Kidney tubule cell (primary cell): ENCODE measurements at regions not wholly inside any gene's neighbourhood (a gene's known extent, or its start where the extent isn't known, plus 50 kb on each side); places are given as distances from the start of the nearest gene placed in this dataset.

Source experiments
- DNase-seq: peaks from one replicate; pipeline ENCODE4 v3.0.0-alpha.2; 2018; ENCODE audit warnings: low spot score

DNA sequence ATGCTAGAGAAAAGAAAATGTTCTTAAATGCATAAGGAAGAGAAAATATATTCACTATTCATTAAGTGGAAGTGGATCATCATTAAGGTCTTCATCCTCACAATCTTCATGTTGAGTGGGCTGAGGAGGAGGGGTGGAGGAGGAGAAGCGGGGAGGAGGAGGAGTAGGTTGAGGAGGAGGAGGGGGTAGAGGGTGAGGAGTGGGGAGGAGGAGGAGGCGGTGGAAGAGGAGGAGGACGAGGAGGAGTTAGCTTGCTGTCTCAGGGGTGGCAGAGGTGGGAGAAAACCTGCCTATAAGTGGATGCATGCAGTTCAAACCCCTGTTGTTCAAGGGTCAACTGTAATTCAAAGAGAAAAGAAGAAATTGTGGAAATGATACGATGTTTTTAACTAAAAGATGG is 71.6 kb downstream of the MYEOV start:
- no peak for DNase-seq

DNA sequence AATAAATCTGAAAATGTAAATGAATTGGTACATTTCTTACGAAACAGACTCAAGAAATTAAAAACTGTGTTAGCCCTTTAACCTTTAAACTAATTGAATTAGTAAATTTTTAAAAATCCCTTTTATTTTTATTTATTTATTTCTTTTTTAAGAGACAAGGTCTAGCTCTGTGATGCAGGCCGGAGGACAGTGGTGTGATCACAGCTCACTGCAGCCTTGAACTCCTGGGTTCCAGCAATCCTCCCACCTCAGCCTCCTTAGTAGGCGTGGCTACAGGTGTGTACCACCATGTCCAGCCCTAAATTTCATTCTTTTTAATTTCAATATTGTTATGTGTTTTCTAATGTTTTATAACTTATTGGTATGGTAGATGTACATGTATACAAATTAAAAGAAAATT is 72.6 kb downstream of the MYEOV start:
- DNase-seq, result no peak

DNA sequence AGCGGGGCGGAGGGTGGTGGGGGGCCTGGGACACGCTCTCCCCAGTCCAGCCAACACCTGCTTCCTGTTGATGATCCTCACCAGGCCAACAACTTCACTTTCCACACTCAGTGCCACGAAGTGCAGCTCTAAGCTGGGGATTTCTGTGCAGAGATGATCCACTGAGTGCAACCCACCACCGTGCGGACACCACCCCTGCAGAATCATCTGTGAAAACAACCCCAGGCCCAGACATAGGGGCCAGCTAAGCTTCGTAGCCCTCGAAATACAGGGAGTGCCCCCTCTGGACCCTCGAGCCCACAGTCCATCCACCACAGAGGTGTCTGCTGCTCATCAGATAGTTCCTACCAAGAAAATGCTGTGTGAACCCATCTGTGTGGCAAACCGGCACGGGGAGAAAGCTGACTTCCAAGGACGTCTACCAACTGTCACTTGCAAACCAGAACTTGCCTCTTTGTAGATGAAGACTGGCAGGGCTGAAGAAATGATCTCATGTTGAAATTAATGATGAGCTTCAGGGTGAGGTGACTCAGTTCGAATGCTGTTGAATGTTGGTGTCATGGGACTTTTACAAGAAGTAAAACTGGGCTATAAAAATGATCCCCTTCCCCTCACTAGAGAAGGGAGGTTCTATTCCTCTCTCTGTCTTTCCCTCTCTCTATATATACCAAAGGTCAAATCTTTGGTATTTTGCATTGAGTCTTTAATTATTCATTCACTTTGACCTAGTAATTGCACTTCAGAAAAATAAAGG is 73.4 kb downstream of the MYEOV start:
- peak; percentile 29 for DNase-seq

DNA sequence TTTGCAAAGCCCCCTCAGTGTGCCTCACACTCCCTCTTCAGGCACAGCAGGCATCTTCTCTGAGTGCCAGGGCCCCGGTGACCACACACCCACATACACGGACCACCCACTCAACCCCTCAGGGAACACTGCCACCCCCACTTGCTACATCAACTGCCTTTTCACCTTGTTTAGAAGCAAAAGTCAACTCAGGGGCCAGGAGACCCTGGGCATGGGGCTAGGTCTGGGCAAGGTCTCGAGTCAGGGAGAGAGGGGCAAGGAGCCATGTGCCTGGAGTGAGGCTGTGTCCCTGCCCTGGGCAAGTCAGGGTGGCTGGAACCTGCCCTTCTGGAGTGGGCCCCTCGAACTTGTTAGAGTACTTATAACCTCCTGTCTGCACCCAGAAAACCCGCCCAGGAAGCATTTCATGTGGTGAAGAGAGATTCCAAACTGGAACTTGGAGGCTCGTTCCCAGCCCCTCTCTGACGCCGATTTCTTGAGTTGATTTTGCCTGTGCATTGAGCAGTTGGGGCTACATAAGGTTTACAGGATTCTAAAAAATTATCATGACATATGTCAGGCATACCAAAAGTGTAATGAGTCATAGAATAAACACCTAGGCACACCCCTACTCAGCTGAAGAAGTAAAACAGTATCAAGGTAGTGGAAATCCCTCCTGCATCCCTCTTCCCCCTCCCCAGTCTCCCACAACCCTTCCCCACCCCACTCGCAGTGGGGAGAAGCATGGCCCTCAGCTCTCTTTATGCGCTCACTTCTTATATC is 74.3 kb downstream of the MYEOV start:
- peak; percentile 18 for DNase-seq

DNA sequence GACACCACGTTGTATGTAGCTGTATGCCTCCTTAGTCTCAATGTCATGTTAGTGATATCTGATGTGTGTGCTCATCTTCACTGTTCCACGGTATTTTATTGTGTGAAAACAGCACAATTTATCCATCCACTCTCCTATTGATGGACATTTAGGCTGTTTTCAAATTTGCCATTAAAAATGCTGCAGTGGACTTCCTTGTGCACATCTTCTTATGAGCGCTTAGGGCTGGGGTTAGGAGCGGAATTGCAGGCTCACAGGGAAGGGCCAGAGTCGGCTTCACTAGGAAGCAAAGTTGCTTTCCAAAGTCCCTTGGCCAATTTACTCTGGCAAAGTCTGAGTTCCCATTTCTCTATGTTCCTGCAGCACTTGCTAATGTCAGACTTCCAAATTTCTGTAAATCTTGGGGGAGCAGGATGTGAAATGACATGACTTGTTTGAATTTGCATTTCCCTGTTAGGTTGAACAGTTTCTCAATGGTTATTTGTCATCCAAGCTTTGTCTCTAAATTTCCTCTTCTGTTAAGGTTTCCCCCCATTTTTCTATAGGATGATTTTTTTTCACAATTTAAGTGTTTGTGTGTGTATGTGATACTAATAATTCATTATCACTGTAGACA is 75.4 kb downstream of the MYEOV start:
- no peak for DNase-seq

DNA sequence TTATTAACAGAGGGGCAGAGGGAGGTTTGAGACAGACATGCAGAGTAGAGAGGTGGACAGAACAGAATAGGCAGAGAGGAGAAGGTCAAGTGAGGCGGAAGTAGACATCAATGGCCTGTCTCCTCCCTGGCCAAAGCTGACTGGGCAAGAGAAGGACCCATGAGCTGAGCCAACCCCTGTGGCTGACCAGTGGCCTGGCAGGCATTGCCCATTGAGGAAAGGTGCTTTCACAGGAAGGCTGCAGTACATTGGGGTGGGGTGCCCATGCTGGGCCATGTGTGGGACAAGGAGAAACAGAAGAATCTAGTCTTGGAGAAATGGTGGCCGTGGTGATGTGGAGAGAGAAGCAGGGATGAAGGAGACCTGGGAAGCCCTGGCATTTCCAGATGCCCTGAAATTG is 76.0 kb downstream of the MYEOV start:
- DNase-seq, result no peak

DNA sequence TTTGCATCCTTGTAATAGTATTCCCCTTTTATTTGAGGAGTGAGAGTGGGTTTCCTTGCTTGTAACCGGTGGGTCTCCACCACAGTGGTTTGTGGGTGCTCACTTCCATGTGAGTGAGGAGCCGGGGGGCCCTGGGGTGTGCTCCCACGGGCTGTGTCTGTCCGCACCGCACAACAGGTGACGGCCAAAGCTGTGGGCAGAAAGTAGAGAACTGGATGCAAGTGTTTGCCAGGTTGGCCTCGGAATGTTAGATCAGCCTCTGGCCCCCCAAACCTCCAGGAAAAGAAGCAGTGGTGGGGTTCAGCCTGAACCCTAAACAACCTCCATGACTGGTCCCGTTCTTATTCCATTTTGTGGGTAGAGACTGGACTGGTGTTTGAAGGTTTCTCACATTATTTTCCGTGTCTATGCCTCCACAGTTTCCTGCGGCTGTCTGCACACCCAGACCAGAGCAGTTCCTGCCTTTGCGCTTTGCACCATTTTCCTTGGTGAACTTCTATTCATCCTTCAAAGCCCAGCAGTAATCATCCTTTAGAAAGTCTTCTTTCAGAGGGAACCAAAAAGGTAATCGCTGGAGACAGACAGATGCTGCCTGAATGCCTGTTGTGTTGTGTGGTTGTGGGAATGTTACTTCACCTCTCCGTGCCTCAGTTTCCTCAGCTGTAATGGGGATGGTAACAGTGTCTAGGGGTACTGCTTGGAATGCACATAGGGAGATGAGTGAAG is 77.2 kb downstream of the MYEOV start:
- no peak for DNase-seq

DNA sequence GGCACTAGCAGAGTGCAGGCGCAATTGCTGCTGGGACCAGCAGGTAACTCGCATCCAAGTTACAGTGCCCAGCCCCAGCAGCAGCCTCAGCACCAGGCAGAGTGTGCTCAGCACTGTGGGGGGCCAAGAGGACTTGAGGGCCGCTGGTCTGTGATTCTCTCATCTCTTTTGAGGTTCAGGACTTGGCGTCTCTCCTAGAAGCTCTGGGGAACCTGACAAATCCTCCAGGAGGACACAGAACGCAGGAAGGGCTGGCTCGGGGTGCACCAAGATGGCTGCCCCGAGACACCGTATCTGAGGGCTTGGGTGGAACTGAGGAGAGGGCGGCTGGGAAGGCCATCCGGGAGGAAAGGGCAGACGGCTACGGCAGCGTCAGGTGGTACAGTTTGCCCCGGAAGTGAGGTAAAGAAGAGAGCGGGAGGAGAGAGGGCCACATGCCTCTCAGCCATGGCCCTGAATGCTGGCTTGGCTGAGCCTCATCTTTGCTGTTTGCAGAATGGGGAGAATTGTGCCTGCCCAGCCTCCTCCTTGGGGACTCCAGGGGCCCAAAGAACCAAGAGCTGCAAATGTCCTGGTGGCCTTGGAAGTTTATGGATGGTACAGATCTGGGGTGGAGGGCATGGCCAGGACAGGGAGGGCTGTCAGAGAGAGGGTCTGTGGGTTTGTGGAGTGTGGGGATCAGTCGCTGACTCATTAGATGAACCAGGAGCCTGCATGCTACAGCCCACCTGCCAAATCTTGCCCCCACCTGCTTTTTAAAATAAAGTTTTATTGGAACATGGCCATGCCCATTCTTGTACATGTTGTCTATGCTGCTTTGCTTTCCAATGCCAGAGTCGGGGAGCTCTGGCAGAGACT is 78.0 kb downstream of the MYEOV start:
- no peak for DNase-seq

DNA sequence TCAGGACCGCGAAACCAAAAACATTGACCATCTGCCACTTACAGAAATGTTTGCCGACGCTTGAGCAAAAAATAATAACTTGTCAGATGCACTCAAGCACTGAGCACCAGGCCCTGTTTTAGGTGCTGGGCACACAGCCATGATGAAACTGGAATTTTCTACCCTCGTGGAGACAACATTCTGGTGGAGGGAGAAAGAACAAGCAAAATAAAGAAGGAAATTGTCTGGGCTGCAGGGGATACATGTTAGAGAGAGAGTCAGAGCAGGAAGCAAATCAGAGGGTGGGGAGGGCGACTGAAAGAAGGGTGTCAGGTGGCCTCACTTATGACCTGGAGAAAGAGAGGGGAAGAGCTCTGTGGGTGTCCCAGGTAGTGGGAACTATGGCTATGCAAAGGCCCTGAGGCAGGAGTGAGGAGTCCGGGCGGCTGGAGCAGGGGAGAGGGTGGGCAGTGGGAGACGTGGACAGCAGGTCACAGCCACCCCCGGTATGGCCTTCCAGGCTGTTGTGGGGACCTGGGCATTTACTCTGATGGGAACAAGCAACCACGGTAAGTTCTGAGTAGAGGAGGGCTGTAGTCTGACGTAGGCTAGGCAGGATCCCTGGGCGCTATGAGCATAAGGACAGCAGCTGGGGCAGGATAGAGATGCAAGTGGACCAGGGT is 78.8 kb downstream of the MYEOV start:
- no peak for DNase-seq

DNA sequence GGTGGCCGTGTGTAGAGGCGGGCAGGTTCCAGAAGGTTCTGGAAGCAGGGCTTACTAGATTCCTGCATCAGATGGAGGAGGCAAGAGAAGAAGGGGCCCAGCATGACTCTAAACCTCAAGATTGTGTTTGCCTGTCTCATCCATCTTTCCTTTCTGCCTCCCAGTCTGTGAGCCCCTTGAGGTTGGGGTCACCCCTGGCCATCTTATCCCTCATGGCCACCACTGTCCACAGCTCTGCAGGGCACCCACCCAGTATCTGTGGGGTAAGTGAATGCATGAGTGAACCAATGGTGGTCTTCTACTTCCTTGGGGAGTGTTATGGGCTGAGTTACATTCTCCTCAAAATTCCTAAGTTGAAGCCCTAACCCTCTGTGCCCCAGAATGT is 79.3 kb downstream of the MYEOV start:
- DNase-seq, result no peak

DNA sequence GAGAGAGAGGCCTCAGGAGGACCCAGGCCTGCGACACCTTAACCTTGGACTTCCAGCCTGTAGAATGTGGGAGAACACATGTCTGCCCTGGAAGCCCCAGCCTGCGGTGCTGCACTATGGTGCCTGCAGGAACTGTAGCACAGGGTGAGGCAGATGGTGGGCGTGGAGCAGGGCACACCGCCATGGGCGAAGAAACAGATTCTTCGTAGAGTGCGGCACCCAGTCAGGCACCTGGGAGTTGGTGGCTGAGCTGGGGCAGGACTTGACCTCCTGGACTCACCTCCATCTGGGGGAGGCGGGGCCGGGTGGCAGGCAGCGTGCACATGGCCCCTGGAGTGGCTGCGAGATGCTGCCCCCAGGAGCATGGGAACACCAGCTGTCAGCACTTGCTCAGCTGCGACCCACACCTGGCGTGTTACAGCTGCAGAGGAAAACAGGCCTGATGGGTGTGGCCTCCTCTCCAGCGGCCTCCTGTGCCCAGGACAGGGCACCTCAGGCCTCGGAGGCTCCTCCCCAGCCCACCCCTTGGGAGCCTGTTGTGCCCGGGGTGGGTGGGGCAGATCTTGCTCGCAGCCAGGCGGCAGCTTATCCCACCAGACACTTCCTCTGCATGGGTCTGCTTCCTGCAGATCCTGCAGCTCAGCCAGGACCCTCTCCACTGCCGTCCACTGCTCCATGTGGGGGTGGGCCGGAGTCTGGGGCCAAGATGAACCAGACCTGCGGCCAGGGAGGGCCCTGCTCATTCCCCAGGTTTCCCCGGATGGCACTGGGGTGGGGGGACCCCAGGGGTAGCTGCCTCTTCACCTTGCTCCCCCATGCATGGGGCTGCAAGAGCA is 80.4 kb downstream of the MYEOV start:
- no peak for DNase-seq

DNA sequence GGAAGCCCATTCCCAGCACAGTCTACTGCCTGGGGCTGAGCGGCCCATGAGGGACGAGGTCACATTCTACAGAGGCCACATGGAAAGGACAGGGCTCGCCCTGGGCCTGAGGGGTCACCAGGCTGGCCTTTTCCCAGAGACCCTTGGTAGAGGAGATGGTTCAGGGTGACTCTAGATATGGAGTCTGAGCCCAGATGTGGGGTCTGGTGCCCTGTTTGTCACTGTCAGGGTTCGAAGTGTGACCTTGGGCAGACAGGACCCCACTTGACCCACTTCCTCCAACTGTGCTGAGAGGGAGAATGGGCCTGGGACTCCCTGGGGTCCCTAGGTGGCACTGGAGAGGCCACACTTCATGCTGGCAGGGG is 81.0 kb downstream of the MYEOV start:
- no peak for DNase-seq

DNA sequence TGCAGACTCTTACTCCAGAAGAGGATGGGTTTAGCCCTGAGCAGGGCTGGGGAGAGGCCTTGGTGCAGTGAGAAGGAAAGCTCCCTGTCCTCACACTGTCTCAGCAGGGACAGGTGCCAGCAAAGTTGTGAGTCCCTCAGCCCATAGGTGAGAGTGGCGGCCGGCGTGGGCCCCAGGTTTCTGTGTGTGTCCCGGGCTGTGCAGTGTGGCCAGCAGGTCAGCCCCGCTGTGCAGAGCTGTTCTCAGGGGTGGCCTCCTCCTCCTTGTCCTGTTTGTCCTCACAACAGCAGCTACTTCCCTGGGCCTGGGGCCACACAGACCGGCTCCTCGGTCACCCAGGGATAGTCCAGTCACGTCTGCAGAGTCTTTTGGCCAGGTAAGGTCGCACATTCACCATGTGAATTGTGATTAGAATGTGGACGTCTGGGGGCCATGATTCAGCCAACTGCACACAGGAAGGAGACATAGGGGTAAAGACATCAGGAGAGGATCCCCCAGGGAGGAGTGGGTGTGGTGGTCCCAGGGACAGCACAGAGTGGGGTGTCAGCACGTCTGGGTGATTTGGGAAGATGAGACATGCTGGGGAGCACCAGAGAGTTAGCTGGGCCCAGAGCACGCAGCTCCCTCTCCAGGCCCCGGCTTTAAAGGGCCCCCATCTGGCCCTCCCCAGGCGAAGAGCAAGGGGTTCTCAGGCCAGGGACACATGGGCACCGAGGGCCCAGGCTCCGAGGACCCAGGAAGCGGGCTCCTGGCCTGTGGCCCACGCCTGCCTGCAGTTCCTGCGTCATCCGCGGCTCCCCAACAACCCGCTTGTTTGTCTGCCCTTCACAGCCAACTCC is 81.6 kb downstream of the MYEOV start:
- DNase-seq, result no peak

DNA sequence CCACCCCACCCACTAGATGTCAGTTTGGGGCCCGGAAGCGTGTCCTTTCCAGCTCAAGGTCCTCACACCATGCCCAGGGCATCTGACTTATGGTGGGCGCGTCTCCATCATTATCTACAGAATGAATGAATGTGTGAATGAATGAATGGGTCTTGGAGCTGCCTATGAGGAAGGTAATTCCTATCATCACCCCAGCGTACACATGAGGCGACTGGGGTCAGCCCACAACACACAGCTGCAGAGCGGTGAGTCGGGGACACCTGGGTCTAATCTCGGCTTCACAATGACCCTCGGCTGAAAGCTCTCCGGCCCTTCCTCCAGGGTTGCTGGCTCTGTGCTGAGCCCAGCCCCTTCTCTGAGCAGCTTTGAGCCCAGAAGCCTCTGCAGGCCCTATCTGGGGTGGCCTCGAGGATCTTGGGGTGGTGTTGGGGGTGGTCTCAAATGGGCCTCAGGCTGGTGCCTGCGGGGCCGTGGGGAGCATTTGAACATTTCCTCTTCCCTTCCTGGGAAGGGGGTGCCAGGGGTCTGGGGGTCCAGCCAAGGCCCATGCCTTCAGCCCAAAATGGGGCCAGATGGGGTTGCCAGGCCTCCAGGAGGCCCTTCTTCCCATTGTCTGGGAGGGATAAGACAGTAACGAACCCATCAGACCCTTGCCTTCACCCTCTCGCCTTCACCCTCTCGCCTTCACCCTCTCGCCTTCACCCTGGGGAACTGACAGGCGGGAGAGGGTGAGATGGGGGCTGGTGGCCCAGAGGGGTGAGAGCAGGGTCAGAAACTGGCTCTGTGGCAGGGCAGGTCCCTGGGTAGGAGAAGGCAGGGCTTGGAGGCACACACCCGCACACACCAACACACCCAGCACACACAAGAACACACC is 82.4 kb downstream of the MYEOV start:
- DNase-seq, result no peak

DNA sequence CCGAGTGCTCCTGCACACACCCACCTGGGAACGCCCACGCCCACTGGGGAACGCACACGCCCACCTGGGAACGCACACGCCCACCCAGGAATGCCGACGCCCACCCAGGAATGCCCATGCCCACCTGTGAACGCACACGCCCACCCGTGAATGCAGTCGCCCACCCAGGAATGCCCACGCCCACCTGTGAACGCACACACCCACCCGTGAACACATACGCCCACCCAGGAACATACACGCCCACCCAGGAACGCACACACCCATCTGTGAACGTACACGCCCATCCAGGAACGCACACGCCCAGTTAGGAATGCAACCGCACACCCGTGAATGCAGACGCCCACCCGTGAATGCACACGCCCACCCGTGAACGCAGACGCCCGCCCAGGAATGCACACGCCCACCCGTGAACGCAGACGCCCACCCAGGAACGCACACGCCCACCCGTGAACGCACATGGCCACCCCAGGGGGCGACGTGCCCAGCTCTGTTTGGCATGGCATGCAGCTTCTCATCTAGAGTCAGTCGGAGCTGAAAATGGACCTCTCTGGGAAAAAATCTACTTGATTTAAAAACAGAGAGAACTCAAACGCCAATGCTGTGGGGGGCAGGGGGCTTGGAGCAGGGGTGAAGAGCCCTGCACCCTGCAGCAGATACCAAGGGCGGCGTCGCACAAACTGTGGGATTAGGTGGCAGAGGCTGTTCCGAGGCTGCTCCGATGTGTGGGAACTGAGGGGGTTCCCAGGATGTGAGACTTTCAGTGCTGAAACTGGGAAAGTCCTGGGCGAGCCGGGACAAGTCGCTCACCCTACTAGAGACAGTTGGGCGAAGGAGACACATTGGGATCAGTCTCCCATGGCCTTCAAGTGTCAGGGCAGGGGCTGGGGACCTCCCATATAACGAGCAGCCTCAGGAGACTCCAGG is 83.3 kb downstream of the MYEOV start:
- DNase-seq, result no peak

DNA sequence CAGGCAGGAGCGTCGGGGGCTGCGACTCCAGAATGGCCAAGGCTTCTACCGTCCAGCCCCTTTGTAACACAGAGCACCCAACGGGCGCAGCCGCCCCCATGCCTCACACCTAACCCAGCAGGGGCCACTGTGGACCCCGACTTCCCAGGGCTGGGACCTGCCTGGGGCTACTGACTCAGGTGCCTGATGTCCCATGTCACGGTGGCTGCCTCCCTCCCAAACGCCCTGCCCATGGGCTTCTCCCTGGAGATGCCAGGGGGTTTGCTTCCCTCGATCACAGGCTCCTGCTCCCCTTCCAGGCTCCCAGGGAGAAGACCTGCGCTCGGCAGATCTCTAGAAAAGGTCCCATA is 84.0 kb downstream of the MYEOV start:
- DNase-seq, result no peak
